ENCODE measurements at regions not wholly inside any gene's neighbourhood (a gene's known extent, or its start where the extent isn't known, plus 50 kb on each side); places are given as distances from the start of the nearest gene placed in this dataset.
"Not testable (repeated sequence)": the region's sequence is repeated elsewhere in the genome, so short reads cannot be mapped to it uniquely, and the experiment has no call there.

GRCh38 chr14:37779480-37779879, 184.1 kb downstream of the TTC6 start:
- Mint-ChIP-seq H3K27me3 (no peaks in the 10 kb centered on the region), H3K9me3 (peaks cover 0 to 24% (median 9%) of the 10 kb centered on the region in 7 donors), H3K27ac (no peak overlapping the region), H3K36me3 (no peaks in the 10 kb centered on the region), H3K4me1 (no peaks in the 10 kb centered on the region), H3K4me3 (no peak overlapping the region)
- Histone ChIP-seq H3K4me3 (ENCODE audit: low read depth, low read length) (no peak overlapping the region), H3K27me3 (ENCODE audit: control insufficient read depth, insufficient read depth, low read length) (no peaks in the 10 kb centered on the region), H3K4me1 (ENCODE audit: control insufficient read depth, insufficient read depth, low read length, poor library complexity, severe bottlenecking) (no peaks in the 10 kb centered on the region), H3K9me3 (ENCODE audit: control insufficient read depth in 2 of 2, low read length in 2 of 2) (no peaks in the 10 kb centered on the region), H3K36me3 (ENCODE audit: control insufficient read depth, insufficient read depth, low read length) (no peaks in the 10 kb centered on the region), H3K27ac (ENCODE audit: insufficient read depth, low read length, poor library complexity, severe bottlenecking) (no peak overlapping the region)
- DNase-seq (no peak), ATAC-seq (ENCODE audit: low read depth in 2 of 2) (no peak)

GRCh38 chr14:37780731-37781130, 185.3 kb downstream of the TTC6 start:
- H3K9me3 Mint-ChIP-seq = peaks cover 0 to 17% (median 9%) of the 10 kb centered on the region in 7 donors
- H3K4me1 Mint-ChIP-seq; H3K27me3 Mint-ChIP-seq; DNase-seq; H3K27ac ChIP-seq (ENCODE audit: insufficient read depth, low read length, poor library complexity, severe bottlenecking); H3K4me3 Mint-ChIP-seq; H3K27me3 ChIP-seq (ENCODE audit: control insufficient read depth, insufficient read depth, low read length); H3K9me3 ChIP-seq (ENCODE audit: control insufficient read depth in 2 of 2, low read length in 2 of 2); H3K36me3 Mint-ChIP-seq; H3K4me1 ChIP-seq (ENCODE audit: control insufficient read depth, insufficient read depth, low read length, poor library complexity, severe bottlenecking); H3K4me3 ChIP-seq (ENCODE audit: low read depth, low read length); H3K27ac Mint-ChIP-seq; H3K36me3 ChIP-seq (ENCODE audit: control insufficient read depth, insufficient read depth, low read length); ATAC-seq (ENCODE audit: low read depth in 2 of 2): not testable (repeated sequence)

DNA sequence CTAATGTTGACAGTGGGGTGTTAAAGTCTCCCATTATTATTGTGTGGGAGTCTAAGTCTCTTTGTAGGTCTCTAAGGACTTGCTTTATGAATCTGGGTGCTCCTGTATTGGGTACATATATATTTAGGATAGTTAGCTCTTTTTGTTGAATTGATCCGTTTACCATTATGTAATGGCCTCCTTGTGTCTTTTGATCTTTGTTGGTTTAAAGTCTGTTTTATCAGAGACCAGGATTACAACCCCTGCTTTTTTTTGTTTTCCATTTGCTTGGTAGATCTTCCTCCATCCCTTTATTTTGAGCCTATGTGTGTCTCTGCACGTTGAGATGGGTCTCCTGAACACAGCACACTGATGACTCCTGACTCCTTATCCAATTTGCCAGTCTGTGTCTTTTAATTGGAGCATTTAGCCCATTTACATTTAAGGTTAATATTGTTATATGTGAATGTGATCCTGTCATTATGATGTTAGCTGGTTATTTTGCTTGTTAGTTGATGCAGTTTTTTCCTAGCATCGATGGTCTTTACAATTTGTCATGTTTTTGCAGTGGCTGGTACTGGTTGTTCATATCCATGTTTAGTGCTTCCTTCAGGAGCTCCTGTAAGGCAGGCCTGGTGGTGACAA, 188.9 kb downstream of the TTC6 start:
- not testable (repeated sequence) for H3K4me3 Mint-ChIP-seq; ATAC-seq (ENCODE audit: low read depth in 2 of 2); H3K27me3 Mint-ChIP-seq; DNase-seq; H3K4me1 Mint-ChIP-seq; H3K36me3 Mint-ChIP-seq; H3K36me3 ChIP-seq (ENCODE audit: control insufficient read depth, insufficient read depth, low read length); H3K4me1 ChIP-seq (ENCODE audit: control insufficient read depth, insufficient read depth, low read length, poor library complexity, severe bottlenecking); H3K9me3 ChIP-seq (ENCODE audit: control insufficient read depth in 2 of 2, low read length in 2 of 2); H3K27me3 ChIP-seq (ENCODE audit: control insufficient read depth, insufficient read depth, low read length); H3K27ac Mint-ChIP-seq; H3K27ac ChIP-seq (ENCODE audit: insufficient read depth, low read length, poor library complexity, severe bottlenecking); H3K4me3 ChIP-seq (ENCODE audit: low read depth, low read length)
- H3K9me3 Mint-ChIP-seq = peaks cover 0 to 13% (median 3%) of the 10 kb centered on the region in 7 donors

DNA sequence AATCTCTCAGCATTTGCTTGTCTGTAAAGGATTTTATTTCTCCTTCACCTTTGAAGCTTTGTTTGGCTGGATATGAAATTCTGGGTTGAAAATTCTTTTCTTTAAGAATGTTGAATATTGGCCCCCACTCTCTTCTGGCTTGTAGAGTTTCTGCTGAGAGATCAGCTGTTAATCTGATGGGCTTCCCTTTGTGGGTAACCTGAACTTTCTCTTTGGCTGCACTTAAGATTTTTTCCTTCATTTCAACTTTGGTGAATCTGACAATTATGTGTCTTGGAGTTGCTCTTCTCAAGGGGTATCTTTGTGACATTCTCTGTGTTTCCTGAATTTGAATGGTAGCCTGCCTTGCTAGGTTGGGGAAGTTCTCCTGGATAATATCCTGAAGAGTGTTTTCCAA, 189.4 kb downstream of the TTC6 start:
- not testable (repeated sequence) for H3K27me3 ChIP-seq (ENCODE audit: control insufficient read depth, insufficient read depth, low read length); H3K36me3 ChIP-seq (ENCODE audit: control insufficient read depth, insufficient read depth, low read length); H3K4me3 ChIP-seq (ENCODE audit: low read depth, low read length); H3K4me3 Mint-ChIP-seq; H3K27ac ChIP-seq (ENCODE audit: insufficient read depth, low read length, poor library complexity, severe bottlenecking); H3K9me3 ChIP-seq (ENCODE audit: control insufficient read depth in 2 of 2, low read length in 2 of 2); DNase-seq; H3K36me3 Mint-ChIP-seq; H3K27me3 Mint-ChIP-seq; ATAC-seq (ENCODE audit: low read depth in 2 of 2); H3K4me1 Mint-ChIP-seq; H3K4me1 ChIP-seq (ENCODE audit: control insufficient read depth, insufficient read depth, low read length, poor library complexity, severe bottlenecking)
- H3K9me3 Mint-ChIP-seq = peaks cover 0 to 13% (median 3%) of the 10 kb centered on the region in 7 donors
- peak overlapping the region in 1 of 3 donors; percentile 54 for H3K27ac Mint-ChIP-seq

DNA sequence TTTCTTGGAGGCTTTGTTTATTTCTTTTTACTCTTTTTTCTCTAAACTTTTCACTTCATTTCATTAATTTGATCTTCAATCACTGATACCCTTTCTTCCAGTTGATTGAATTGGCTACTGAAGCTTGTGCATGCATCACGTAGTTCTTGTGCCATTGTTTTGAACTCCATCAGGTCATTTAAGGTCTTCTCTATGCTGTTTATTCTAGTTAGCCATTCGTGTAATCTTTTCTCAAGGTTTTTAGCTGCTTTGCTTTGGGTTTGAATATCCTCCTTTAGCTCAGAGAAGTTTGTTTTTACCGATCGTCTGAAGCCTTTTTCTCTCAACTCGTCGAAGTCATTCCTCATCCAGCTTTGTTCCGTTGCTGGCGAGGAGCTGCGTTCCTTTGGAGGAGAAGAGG, 189.9 kb downstream of the TTC6 start:
- peaks cover 0 to 12% (median 3%) of the 10 kb centered on the region in 7 donors for H3K9me3 Mint-ChIP-seq
- H3K36me3 Mint-ChIP-seq; H3K9me3 ChIP-seq (ENCODE audit: control insufficient read depth in 2 of 2, low read length in 2 of 2); H3K27ac ChIP-seq (ENCODE audit: insufficient read depth, low read length, poor library complexity, severe bottlenecking); H3K4me1 ChIP-seq (ENCODE audit: control insufficient read depth, insufficient read depth, low read length, poor library complexity, severe bottlenecking); H3K4me1 Mint-ChIP-seq; H3K27me3 Mint-ChIP-seq; H3K4me3 ChIP-seq (ENCODE audit: low read depth, low read length); H3K27ac Mint-ChIP-seq; H3K36me3 ChIP-seq (ENCODE audit: control insufficient read depth, insufficient read depth, low read length); ATAC-seq (ENCODE audit: low read depth in 2 of 2); H3K27me3 ChIP-seq (ENCODE audit: control insufficient read depth, insufficient read depth, low read length); DNase-seq; H3K4me3 Mint-ChIP-seq: not testable (repeated sequence)

DNA sequence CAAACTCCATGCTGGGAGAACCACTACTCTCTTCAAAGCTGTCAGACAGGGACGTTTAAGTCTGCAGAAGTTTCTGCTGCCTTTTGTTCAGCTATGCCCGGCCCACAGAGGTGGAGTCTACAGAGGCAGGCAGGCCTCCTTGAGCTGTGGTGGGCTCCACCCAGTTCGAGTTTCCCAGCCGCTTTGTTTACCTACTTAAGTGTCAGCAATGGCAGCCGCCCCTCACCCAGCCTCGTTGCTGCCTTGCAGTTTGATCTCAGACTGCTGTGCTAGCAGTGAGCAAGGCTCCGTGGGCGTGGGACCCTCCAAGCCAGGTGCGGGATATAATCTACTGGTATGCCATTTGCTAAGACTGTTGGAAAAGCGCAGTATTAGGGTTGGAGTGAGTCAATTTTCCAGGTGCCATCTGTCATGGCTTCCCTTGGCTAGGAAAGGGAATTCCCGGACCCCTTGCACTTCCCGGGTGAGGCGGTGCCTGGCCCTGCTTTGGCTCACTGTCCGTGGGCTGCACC, 190.7 kb downstream of the TTC6 start:
- H3K4me3 Mint-ChIP-seq; H3K9me3 ChIP-seq (ENCODE audit: control insufficient read depth in 2 of 2, low read length in 2 of 2); H3K27ac Mint-ChIP-seq; ATAC-seq (ENCODE audit: low read depth in 2 of 2); H3K27me3 ChIP-seq (ENCODE audit: control insufficient read depth, insufficient read depth, low read length); H3K4me3 ChIP-seq (ENCODE audit: low read depth, low read length); H3K27me3 Mint-ChIP-seq; H3K36me3 ChIP-seq (ENCODE audit: control insufficient read depth, insufficient read depth, low read length); H3K4me1 Mint-ChIP-seq; DNase-seq; H3K4me1 ChIP-seq (ENCODE audit: control insufficient read depth, insufficient read depth, low read length, poor library complexity, severe bottlenecking); H3K27ac ChIP-seq (ENCODE audit: insufficient read depth, low read length, poor library complexity, severe bottlenecking); H3K36me3 Mint-ChIP-seq: not testable (repeated sequence)
- peaks cover 0 to 11% (median 2%) of the 10 kb centered on the region in 7 donors for H3K9me3 Mint-ChIP-seq

GRCh38 chr14:37787879-37788494, 192.6 kb downstream of the TTC6 start:
- DNase-seq = no peak
- no peaks in the 10 kb centered on the region for H3K4me1 Mint-ChIP-seq
- Histone ChIP-seq H3K27me3 (ENCODE audit: control insufficient read depth, insufficient read depth, low read length) (no peaks in the 10 kb centered on the region), H3K36me3 (ENCODE audit: control insufficient read depth, insufficient read depth, low read length) (no peaks in the 10 kb centered on the region), H3K4me1 (ENCODE audit: control insufficient read depth, insufficient read depth, low read length, poor library complexity, severe bottlenecking) (no peaks in the 10 kb centered on the region), H3K4me3 (ENCODE audit: low read depth, low read length) (no peak overlapping the region), H3K9me3 (ENCODE audit: control insufficient read depth in 2 of 2, low read length in 2 of 2) (no peaks in the 10 kb centered on the region), H3K27ac (ENCODE audit: insufficient read depth, low read length, poor library complexity, severe bottlenecking) (no peak overlapping the region)
- no peaks in the 10 kb centered on the region for H3K27me3 Mint-ChIP-seq
- ATAC-seq (ENCODE audit: low read depth in 2 of 2) = no peak
- no peak overlapping the region for H3K27ac Mint-ChIP-seq
- H3K36me3 Mint-ChIP-seq = no peaks in the 10 kb centered on the region
- peaks cover 0 to 8% (median 0%) of the 10 kb centered on the region in 7 donors for H3K9me3 Mint-ChIP-seq
- H3K4me3 Mint-ChIP-seq = no peak overlapping the region

Data from CD4-positive, CD25-positive, alpha-beta regulatory T cell (primary cell).